ENCODE measurements at regions not wholly inside any gene's neighbourhood (a gene's known extent, or its start where the extent isn't known, plus 50 kb on each side); places are given as distances from the start of the nearest gene placed in this dataset.

DNA sequence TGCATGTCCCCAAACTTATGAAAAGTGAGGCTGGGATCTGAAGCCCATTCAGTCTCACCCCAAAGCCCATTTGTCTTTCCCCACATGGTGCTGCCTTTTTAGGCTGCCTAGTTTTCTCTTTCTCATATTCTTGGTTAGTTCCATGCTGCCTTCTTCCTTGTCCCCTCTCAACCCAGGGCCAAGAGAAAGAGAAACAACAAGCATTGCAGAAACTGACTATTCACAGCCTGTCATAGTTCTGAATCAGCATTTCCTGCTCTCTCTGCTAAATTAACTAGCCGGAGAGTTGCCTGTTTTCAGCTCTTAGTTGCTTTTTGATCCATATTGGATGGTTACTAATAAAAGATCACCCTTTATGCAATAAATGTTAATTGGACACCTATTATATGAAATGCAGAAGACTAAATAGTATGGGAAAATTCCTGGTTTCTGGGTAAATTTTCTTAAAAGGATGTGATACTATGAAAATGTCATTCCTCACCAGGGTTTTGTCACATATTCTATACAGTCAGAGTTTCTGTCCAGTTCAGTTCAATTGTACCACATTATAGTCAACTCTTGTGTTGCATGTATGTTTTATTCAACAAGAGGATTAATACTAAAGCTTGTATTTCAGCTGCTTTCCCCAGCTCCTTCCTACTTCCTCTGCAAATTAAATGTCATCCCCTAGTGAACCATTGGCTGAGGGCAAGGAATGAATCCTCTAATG is 246.5 kb downstream of the GALR1 start:
- peak; percentile 16 for DNase-seq (ENCODE audit: low read depth)
- no peak overlapping the region for H3K4me3 ChIP-seq (ENCODE audit: low read depth, low read length)
- TF ChIP-seq, protein P1, sequence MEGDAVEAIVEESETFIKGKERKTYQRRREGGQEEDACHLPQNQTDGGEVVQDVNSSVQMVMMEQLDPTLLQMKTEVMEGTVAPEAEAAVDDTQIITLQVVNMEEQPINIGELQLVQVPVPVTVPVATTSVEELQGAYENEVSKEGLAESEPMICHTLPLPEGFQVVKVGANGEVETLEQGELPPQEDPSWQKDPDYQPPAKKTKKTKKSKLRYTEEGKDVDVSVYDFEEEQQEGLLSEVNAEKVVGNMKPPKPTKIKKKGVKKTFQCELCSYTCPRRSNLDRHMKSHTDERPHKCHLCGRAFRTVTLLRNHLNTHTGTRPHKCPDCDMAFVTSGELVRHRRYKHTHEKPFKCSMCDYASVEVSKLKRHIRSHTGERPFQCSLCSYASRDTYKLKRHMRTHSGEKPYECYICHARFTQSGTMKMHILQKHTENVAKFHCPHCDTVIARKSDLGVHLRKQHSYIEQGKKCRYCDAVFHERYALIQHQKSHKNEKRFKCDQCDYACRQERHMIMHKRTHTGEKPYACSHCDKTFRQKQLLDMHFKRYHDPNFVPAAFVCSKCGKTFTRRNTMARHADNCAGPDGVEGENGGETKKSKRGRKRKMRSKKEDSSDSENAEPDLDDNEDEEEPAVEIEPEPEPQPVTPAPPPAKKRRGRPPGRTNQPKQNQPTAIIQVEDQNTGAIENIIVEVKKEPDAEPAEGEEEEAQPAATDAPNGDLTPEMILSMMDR (IDR thresholded peaks at IDR 0.05; ENCODE audit: low read depth, low read length) = no peak
- TF ChIP-seq POLR2A (IDR thresholded peaks at IDR 0.05; ENCODE audit: extremely low read depth, insufficient read length) (no peak), MYC (IDR thresholded peaks at IDR 0.05; ENCODE audit: low read depth, low read length) (no peak)
- TF ChIP-seq, protein P2, sequence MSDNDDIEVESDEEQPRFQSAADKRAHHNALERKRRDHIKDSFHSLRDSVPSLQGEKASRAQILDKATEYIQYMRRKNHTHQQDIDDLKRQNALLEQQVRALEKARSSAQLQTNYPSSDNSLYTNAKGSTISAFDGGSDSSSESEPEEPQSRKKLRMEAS (IDR thresholded peaks at IDR 0.05; ENCODE audit: low read depth, low read length) = no peak

DNA sequence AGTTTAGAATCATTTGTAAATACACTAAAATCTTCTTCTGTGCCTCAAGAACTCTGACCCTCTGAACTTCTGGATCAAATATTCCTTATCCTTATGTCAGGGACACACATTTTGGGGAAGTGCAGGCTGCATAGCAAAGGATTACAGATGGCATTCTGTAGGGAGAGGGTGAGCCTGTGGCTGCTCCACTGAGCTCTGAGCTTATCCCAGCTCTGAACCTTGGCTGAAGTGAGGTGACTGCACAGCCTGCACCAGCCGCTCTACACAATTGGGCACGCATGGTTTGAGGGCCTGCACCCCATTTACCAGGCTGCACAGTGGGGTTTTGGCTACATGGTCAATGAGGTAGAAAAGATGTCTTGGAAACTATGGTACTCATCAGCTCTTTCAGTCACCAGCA is 251.6 kb downstream of the GALR1 start:
- TF ChIP-seq, protein P2 (IDR thresholded peaks at IDR 0.05; ENCODE audit: low read depth, low read length) = no peak
- TF ChIP-seq POLR2A (IDR thresholded peaks at IDR 0.05; ENCODE audit: extremely low read depth, insufficient read length) = no peak
- TF ChIP-seq, protein P1 (IDR thresholded peaks at IDR 0.05; ENCODE audit: low read depth, low read length) = no peak
- TF ChIP-seq MYC (IDR thresholded peaks at IDR 0.05; ENCODE audit: low read depth, low read length) = no peak
- DNase-seq (ENCODE audit: low read depth) = no peak
- H3K4me3 ChIP-seq (ENCODE audit: low read depth, low read length) = no peak overlapping the region

DNA sequence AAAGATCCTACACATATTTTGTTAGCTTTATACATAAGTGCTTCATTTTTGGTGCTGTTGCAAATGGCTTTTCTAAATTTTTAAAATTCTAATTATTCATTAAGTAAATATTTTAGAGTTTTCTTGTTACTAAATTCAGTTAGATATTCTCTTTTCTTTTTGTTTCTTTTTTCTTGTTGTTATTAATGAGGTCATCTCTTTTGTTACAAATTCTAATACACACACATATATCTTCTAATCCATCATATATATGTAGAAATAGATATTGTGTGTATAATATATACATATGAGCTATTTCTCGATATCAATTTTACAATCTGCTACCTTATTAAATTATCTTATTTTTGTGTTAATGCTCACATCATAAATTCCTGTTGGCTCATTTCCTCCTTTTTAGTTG is 255.9 kb downstream of the GALR1 start:
- no peak overlapping the region for H3K4me3 ChIP-seq (ENCODE audit: low read depth, low read length)
- TF ChIP-seq, protein P2 (IDR thresholded peaks at IDR 0.05; ENCODE audit: low read depth, low read length) = no peak
- TF ChIP-seq, protein P1 (IDR thresholded peaks at IDR 0.05; ENCODE audit: low read depth, low read length) = no peak
- TF ChIP-seq MYC (IDR thresholded peaks at IDR 0.05; ENCODE audit: low read depth, low read length) (no peak), POLR2A (IDR thresholded peaks at IDR 0.05; ENCODE audit: extremely low read depth, insufficient read length) (no peak)
- no peak for DNase-seq (ENCODE audit: low read depth)

DNA sequence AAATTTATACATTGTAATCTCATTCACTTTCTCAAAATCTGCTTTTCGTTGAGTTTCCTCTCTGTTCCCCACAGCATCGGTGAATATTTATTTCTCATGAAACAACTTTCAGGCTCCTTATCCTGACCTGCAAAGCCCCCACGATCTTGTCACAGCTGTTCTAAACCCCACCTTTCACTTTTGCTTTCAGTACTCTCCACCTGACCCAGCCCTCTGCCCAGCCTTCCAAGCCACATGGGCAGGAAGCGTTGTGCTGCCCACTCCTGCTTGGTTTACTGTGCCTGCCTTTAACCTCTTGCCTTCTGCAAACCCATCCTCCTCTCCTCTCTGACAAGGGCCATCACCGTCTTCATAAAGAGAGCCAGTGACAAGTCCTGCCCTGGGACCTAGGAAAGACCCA is 262.5 kb downstream of the GALR1 start:
- TF ChIP-seq POLR2A (IDR thresholded peaks at IDR 0.05; ENCODE audit: extremely low read depth, insufficient read length) = no peak
- TF ChIP-seq, protein P1 (IDR thresholded peaks at IDR 0.05; ENCODE audit: low read depth, low read length) = no peak
- TF ChIP-seq, protein P2 (IDR thresholded peaks at IDR 0.05; ENCODE audit: low read depth, low read length) = no peak
- TF ChIP-seq MYC (IDR thresholded peaks at IDR 0.05; ENCODE audit: low read depth, low read length) = no peak
- no peak overlapping the region for H3K4me3 ChIP-seq (ENCODE audit: low read depth, low read length)

DNA sequence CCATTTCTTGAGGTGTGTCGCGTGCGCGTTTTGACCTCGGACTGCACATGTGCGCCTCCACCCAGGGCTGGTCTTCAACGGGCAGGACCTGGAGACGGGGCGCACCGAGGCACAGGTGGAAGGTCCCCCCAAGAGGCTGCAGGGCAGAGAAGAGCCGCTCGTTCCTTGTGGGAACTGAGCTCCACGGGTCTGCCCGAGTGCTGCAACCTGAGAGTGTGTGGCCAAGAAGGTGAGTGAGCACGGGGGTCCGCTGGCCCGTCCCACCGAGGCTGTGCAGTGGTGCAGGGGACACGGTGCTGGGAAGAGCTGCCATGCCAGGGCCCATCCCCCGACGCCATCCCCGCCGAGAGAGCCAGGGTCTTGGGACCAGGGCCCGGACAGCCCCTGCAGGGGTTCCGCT is 268.3 kb downstream of the GALR1 start:
- no peak overlapping the region for H3K4me3 ChIP-seq (ENCODE audit: low read depth, low read length)
- no peak for DNase-seq (ENCODE audit: low read depth)
- TF ChIP-seq, protein P2 (IDR thresholded peaks at IDR 0.05; ENCODE audit: low read depth, low read length) = no peak
- TF ChIP-seq, protein P1 (IDR thresholded peaks at IDR 0.05; ENCODE audit: low read depth, low read length) = no peak
- TF ChIP-seq POLR2A (IDR thresholded peaks at IDR 0.05; ENCODE audit: extremely low read depth, insufficient read length) = no peak
- TF ChIP-seq MYC (IDR thresholded peaks at IDR 0.05; ENCODE audit: low read depth, low read length) = no peak

More for the DNA sequence above, 262.5 kb downstream of the GALR1 start:
- DNase-seq (ENCODE audit: low read depth) = no peak
